Astrocyte of the cerebellum (primary cell): ENCODE measurements at regions not wholly inside any gene's neighbourhood (a gene's known extent, or its start where the extent isn't known, plus 50 kb on each side); places are given as distances from the start of the nearest gene placed in this dataset.

Experiments used
- DNase-seq: peaks from one replicate; pipeline ENCODE4 v3.0.0-alpha.2; 2011; ENCODE audit warnings: low read depth
- H3K4me3 ChIP-seq: 2 replicates; pipeline ENCODE4 v1.5.1; 2011; ENCODE audit warnings: mild to moderate bottlenecking, low read depth, low read length, moderate library complexity
- in situ Hi-C: cut with HindIII; loops from 2 replicates; pipeline ENCODE4 v1.10.0; 2017; ENCODE audit warnings: low sequenced_read_pairs
- TF ChIP-seq, protein P1 (sequence below): IDR thresholded peaks from 2 replicates; pipeline ENCODE4 v1.5.1; 2012; ENCODE audit warnings: low read length, low read depth, moderate library complexity, mild to moderate bottlenecking; ENCODE audit errors: missing control alignments

DNA sequence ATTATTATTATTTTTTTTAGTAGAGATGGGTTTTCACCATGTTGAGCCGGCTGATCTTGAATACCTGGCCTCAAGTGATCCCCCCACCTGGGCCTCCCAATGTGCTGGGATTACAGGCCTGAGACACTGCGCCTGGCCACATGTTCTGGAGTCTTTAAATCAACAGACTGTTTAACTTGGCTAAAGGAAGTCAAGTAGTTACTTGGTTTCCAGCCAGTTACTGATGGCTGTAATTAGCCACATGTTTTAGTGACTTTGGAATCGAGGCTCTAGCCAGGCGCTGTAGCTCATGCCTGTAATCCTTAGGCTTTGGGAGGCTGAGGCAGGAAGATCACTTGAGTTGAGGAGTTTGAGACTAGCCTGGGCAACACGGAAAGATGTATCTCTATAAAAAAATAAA is 699.2 kb upstream of the RBFOX1 start:
- H3K4me3 ChIP-seq = no peak overlapping the region
- DNase-seq = no peak
- in situ Hi-C loops = no loop called here
- TF ChIP-seq, protein P1, sequence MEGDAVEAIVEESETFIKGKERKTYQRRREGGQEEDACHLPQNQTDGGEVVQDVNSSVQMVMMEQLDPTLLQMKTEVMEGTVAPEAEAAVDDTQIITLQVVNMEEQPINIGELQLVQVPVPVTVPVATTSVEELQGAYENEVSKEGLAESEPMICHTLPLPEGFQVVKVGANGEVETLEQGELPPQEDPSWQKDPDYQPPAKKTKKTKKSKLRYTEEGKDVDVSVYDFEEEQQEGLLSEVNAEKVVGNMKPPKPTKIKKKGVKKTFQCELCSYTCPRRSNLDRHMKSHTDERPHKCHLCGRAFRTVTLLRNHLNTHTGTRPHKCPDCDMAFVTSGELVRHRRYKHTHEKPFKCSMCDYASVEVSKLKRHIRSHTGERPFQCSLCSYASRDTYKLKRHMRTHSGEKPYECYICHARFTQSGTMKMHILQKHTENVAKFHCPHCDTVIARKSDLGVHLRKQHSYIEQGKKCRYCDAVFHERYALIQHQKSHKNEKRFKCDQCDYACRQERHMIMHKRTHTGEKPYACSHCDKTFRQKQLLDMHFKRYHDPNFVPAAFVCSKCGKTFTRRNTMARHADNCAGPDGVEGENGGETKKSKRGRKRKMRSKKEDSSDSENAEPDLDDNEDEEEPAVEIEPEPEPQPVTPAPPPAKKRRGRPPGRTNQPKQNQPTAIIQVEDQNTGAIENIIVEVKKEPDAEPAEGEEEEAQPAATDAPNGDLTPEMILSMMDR = no peak

GRCh38 chr16:6629110-6629509 is 703.5 kb upstream of the RBFOX1 start:
- TF ChIP-seq, protein P1 = no peak
- DNase-seq = no peak
- H3K4me3 ChIP-seq = no peak overlapping the region
- in situ Hi-C loops = no loop called here

- in situ Hi-C loops = no loop called here
- no peak for DNase-seq
Observed at GRCh38 chr16:6625606-6626005, 707.0 kb upstream of the RBFOX1 start.

DNA sequence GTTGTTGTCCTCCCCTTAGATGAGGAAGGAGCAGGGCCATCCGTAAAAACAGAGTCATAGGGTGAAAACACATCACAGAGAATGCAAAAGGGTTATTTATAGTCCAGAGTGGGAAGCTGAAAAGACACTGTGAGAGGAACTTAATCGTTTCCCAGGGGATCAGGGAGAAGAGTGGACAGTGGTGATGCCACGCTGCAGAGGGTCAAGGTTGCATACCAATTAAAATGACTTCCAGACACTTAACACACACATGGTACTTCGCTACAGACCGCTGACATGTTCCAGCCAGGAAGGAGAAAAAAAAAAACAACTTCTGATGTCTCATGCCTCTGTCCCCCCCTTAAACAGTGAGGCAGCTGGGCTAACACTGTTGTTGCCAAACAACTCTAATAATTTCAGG is 713.8 kb upstream of the RBFOX1 start:
- H3K4me3 ChIP-seq = no peak overlapping the region
- TF ChIP-seq, protein P1 = no peak
- DNase-seq = no peak
- in situ Hi-C loops = no loop called here

More at GRCh38 chr16:6625606-6626005, 707.0 kb upstream of the RBFOX1 start:
- TF ChIP-seq, protein P1 = no peak
- no peak overlapping the region for H3K4me3 ChIP-seq

DNA sequence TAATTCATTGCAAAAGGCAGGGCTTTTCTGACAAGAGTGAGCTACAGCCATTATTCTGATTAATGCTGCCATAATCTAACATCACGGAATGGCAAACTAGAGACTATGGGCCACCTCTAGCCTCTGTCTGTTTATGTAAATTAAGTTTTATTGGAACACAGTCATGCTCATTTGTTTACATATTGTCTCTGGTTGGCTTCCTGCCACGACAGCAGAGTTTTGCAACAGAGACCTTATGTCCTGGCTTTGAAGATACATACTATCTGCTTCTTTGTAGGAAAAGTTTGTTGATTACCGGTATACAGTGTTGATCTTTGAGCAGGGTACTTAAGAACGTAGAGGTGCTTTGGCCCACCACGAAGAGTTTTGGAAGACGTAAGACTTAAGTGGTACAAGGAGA is 715.9 kb upstream of the RBFOX1 start:
- TF ChIP-seq, protein P1 = no peak
- no peak overlapping the region for H3K4me3 ChIP-seq
- in situ Hi-C loops = no loop called here
- no peak for DNase-seq

GRCh38 chr16:6615636-6616035 is 717.0 kb upstream of the RBFOX1 start:
- TF ChIP-seq, protein P1 = no peak
- DNase-seq = no peak
- in situ Hi-C loops = no loop called here
- H3K4me3 ChIP-seq = no peak overlapping the region

GRCh38 chr16:6611535-6611934 is 721.1 kb upstream of the RBFOX1 start:
- H3K4me3 ChIP-seq = no peak overlapping the region
- TF ChIP-seq, protein P1 = no peak
- DNase-seq = no peak
- in situ Hi-C loops = no loop called here
